Panc1 (cell line): ENCODE measurements at regions not wholly inside any gene's neighbourhood (a gene's known extent, or its start where the extent isn't known, plus 50 kb on each side); places are given as distances from the start of the nearest gene placed in this dataset.

ENCODE experiments used
- ATAC-seq: fragments of 200-7000 bp; cut with Tn5 transposase; 2 replicates; pipeline ENCODE4 v1.9.1; 2020; ENCODE audit warnings: mild to moderate bottlenecking, moderate library complexity
- BruUV-seq: library from RNA; stranded (reverse); fragments of 400-500 nt; replicated peaks from 2 replicates; lab custom pipeline; 2021; lab: Mats Ljungman, UMichigan
- CTCF ChIA-PET: fragments of 300-600 bp; sonication (Branson Sonifier 250); formaldehyde crosslinking; loops from one replicate; lab custom pipeline; 2022; ENCODE audit warnings: antibody characterized with exemption; lab: Charles Lee
- POLR2A ChIA-PET: fragments of 300-600 bp; sonication (Branson Sonifier 250); formaldehyde crosslinking; loops from one replicate; lab custom pipeline; 2022; ENCODE audit warnings: antibody characterized with exemption; lab: Charles Lee
- DNase-seq: peaks from one replicate; pipeline ENCODE4 v3.0.0-alpha.2; 2010; ENCODE audit warnings: low read depth, low spot score
- H3K27ac ChIP-seq: 2 replicates; pipeline ENCODE4 v1.5.1; 2011; ENCODE audit warnings: mild to moderate bottlenecking, low read length, inconsistent platforms
- H3K27me3 ChIP-seq: fragments of 200-500 bp; sonication (Bioruptor generic); 2 replicates; pipeline ENCODE4 v1.6.0; 2014; ENCODE audit warnings: low read length, inconsistent platforms; ENCODE audit not compliant: control insufficient read depth, insufficient read depth
- H3K36me3 ChIP-seq: fragments of 200-500 bp; sonication (Bioruptor generic); 2 replicates; pipeline ENCODE4 v1.5.1; 2014; ENCODE audit warnings: inconsistent platforms, mild to moderate bottlenecking, low read length, moderate library complexity; ENCODE audit not compliant: control insufficient read depth, insufficient read depth
- H3K4me1 ChIP-seq: 2 replicates; pipeline ENCODE4 v1.5.1; 2011; ENCODE audit warnings: inconsistent platforms, mild to moderate bottlenecking, low read length, moderate library complexity; ENCODE audit not compliant: control insufficient read depth, insufficient read depth
- H3K4me3 ChIP-seq, 2 experiments: 2 replicates each; pipeline ENCODE4 v1.5.1; 2011 to 2012; ENCODE audit warnings: low read depth in 2 of 2, low read length in 2 of 2, mild to moderate bottlenecking in 2 of 2, inconsistent platforms in 1 of 2, moderate library complexity in 1 of 2
- H3K9me3 ChIP-seq: fragments of 200-500 bp; sonication (Bioruptor generic); 2 replicates; pipeline ENCODE4 v1.5.1; 2014; ENCODE audit warnings: low read depth, mild to moderate bottlenecking, inconsistent platforms, low read length, moderate library complexity; ENCODE audit not compliant: control insufficient read depth, insufficient read depth
- CTCF ChIP-seq: fragments of 450-650 bp; IDR thresholded peaks from 2 replicates; pipeline ENCODE4 v1.5.1; 2017; ENCODE audit warnings: mild to moderate bottlenecking
- POLR2AphosphoS5 ChIP-seq: IDR thresholded peaks from 2 replicates; pipeline ENCODE4 v1.6.1; 2012; ENCODE audit warnings: mild to moderate bottlenecking, low read depth, low read length, moderate library complexity
- REST ChIP-seq, 2 experiments: IDR thresholded peaks; 2 replicates each; pipeline ENCODE4 v1.6.1; 2011 to 2012; ENCODE audit warnings: low read depth in 2 of 2, control low read depth in 1 of 2, low read length in 1 of 2, mild to moderate bottlenecking in 1 of 2, moderate library complexity in 1 of 2; ENCODE audit not compliant: insufficient read depth in 1 of 2
- SIN3A ChIP-seq: IDR thresholded peaks from 2 replicates; pipeline ENCODE4 v1.6.1; 2012; ENCODE audit warnings: low read depth, mild to moderate bottlenecking, low read length, moderate library complexity, borderline replicate concordance; ENCODE audit not compliant: insufficient read depth
- TCF7L2 ChIP-seq: IDR thresholded peaks from 2 replicates; pipeline ENCODE4 v1.6.1; 2011; ENCODE audit warnings: mild to moderate bottlenecking, low read depth, low read length, inconsistent platforms
- in situ Hi-C: cut with HindIII; loops from 2 replicates; pipeline ENCODE4 v1.10.0; 2016; ENCODE audit warnings: low sequenced_read_pairs, low pct_unique_long_range_greater_than_20kb
- intact Hi-C: fragments of 100-400 bp; cut with micrococcal nuclease; formaldehyde crosslinking; loops from one replicate; pipeline ENCODE4 v1.10.0; 2022; ENCODE audit not compliant: unreplicated experiment

GRCh38 chr3:144462337-144462736, 490.7 kb downstream of the DIPK2A start:
- no peak overlapping the region for H3K4me3 ChIP-seq
- POLR2A ChIA-PET = no interaction called here
- intact Hi-C loops = no loop called here
- H3K4me1 ChIP-seq = no peaks in the 10 kb centered on the region
- CTCF ChIA-PET = interaction anchor here (0.6 to 0.7 kb wide), 3 partner anchors 45 to 192 kb away, joined by 3 read pairs; no protein-coding TSS in a partner anchor
- H3K27ac ChIP-seq = no peak overlapping the region
- no peaks in the 10 kb centered on the region for H3K9me3 ChIP-seq
- ATAC-seq (no peak), DNase-seq (no peak)
- BruUV-seq = no TSS peak
- H3K27me3 ChIP-seq = no peaks in the 10 kb centered on the region
- in situ Hi-C loops = no loop called here
- no peaks in the 10 kb centered on the region for H3K36me3 ChIP-seq
- TF ChIP-seq POLR2AphosphoS5 (no peak), TCF7L2 (no peak), REST (IDR thresholded peaks at IDR 0.05; ENCODE audit: insufficient read depth in 1 of 2, low read depth in 2 of 2, low read length in 1 of 2) (no peak), CTCF (no peak), SIN3A (no peak)

- Histone ChIP-seq H3K9me3 (no peaks in the 10 kb centered on the region), H3K4me3 (no peak overlapping the region), H3K36me3 (no peaks in the 10 kb centered on the region), H3K4me1 (no peaks in the 10 kb centered on the region), H3K27ac (no peak overlapping the region), H3K27me3 (no peaks in the 10 kb centered on the region)
- POLR2A ChIA-PET = interaction anchor here (0.5 kb wide), 1 partner anchor 675 kb away, joined by 4 read pairs; no protein-coding TSS in a partner anchor
- no peak for ATAC-seq
- intact Hi-C loops = no loop called here
- TF ChIP-seq TCF7L2 (no peak), CTCF (no peak), REST (IDR thresholded peaks at IDR 0.05; ENCODE audit: insufficient read depth in 1 of 2, low read depth in 2 of 2, low read length in 1 of 2) (no peak), POLR2AphosphoS5 (no peak), SIN3A (no peak)
- CTCF ChIA-PET = no interaction called here
- in situ Hi-C loops = no loop called here
- BruUV-seq = no TSS peak
- no peak for DNase-seq
Observed at GRCh38 chr3:144463911-144464310, 492.3 kb downstream of the DIPK2A start.
